ENCODE measurements at regions not wholly inside any gene's neighbourhood (a gene's known extent, or its start where the extent isn't known, plus 50 kb on each side); places are given as distances from the start of the nearest gene placed in this dataset.

DNA sequence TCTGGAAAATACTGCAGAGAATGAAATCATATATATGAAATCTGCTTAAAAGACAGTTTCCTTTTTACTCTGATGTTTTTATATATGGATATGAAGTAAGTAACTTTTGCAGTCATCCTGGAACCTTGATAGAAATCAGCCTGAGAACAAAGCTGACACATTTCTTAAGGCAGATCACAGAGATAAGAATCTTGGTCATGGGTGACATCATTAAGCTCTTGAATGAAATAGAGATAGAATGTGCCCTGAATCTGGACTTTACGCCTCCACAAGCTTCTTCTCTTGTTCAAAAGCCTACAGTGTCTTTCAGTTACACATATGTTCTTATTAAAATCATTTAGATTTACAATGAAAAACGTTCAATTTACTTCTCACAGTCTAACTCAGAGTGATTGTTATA lies 319.1 kb upstream of the CNTNAP2 start (continued):
- TF ChIP-seq, protein P1, sequence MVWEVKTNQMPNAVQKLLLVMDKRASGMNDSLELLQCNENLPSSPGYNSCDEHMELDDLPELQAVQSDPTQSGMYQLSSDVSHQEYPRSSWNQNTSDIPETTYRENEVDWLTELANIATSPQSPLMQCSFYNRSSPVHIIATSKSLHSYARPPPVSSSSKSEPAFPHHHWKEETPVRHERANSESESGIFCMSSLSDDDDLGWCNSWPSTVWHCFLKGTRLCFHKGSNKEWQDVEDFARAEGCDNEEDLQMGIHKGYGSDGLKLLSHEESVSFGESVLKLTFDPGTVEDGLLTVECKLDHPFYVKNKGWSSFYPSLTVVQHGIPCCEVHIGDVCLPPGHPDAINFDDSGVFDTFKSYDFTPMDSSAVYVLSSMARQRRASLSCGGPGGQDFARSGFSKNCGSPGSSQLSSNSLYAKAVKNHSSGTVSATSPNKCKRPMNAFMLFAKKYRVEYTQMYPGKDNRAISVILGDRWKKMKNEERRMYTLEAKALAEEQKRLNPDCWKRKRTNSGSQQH (CRISPR knock-in tag; IDR thresholded peaks at IDR 0.05): no peak
- 0 out of 2 replicates have a peak, but pooled peaks have one; percentile 20 for TF ChIP-seq FOSL1 (tag; conservative IDR thresholded peaks at IDR 0.05)
- TF ChIP-seq ZNF639 (CRISPR knock-in tag; conservative IDR thresholded peaks at IDR 0.05 in 1 of 2, IDR thresholded peaks at IDR 0.05 in 1 of 2): no peak
- TF ChIP-seq ZNF57 (CRISPR knock-in tag; IDR thresholded peaks at IDR 0.05): no peak
- no peak for TF ChIP-seq ZNF76 (CRISPR knock-in tag; IDR thresholded peaks at IDR 0.05; ENCODE audit: borderline replicate concordance)
- TF ChIP-seq JUND (IDR thresholded peaks at IDR 0.05; ENCODE audit: borderline replicate concordance, low read depth, low read length): peak; percentile 53; the same call in 1 of the 2 replicates
- peak; percentile 41; the same call in 2 of the 3 replicates for TF ChIP-seq JUND (tag; IDR thresholded peaks at IDR 0.05; ENCODE audit: borderline replicate concordance, low read depth, low read length)
- TF ChIP-seq MED1 (CRISPR knock-in tag; IDR thresholded peaks at IDR 0.05; ENCODE audit: borderline replicate concordance): no peak
- TF ChIP-seq TEAD4 (IDR thresholded peaks at IDR 0.05; ENCODE audit: low read length): no peak
- no peak for TF ChIP-seq TEAD4 (CRISPR knock-in tag; IDR thresholded peaks at IDR 0.05; ENCODE audit: borderline replicate concordance)
- no peak for TF ChIP-seq CC2D1A (IDR thresholded peaks at IDR 0.05)
- no peak for TF ChIP-seq RBBP5 (IDR thresholded peaks at IDR 0.05; ENCODE audit: borderline replicate concordance, insufficient read depth, low read length, poor library complexity, severe bottlenecking)
- no peak for TF ChIP-seq ZNF668 (CRISPR knock-in tag; IDR thresholded peaks at IDR 0.05)
- TF ChIP-seq WHSC1 (IDR thresholded peaks at IDR 0.05; ENCODE audit: low read length): no peak
- no peak for TF ChIP-seq ZBTB8A (IDR thresholded peaks at IDR 0.05; ENCODE audit: partially characterized antibody)
- TF ChIP-seq CBFA2T2 (conservative IDR thresholded peaks at IDR 0.05): no peak
- no peak for TF ChIP-seq C11orf30 (IDR thresholded peaks at IDR 0.05; ENCODE audit: low read depth)
- TF ChIP-seq DPF2 (IDR thresholded peaks at IDR 0.05): 0 out of 2 replicates have a peak, but pooled peaks have one; percentile 25
- TF ChIP-seq PURB (CRISPR knock-in tag; IDR thresholded peaks at IDR 0.05; ENCODE audit: low read depth): no peak
- TF ChIP-seq, protein P2, sequence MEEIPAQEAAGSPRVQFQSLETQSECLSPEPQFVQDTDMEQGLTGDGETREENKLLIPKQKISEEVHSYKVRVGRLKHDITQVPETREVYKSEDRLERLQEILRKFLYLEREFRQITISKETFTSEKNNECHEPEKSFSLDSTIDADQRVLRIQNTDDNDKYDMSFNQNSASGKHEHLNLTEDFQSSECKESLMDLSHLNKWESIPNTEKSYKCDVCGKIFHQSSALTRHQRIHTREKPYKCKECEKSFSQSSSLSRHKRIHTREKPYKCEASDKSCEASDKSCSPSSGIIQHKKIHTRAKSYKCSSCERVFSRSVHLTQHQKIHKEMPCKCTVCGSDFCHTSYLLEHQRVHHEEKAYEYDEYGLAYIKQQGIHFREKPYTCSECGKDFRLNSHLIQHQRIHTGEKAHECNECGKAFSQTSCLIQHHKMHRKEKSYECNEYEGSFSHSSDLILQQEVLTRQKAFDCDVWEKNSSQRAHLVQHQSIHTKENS (CRISPR knock-in tag; IDR thresholded peaks at IDR 0.05): no peak
- TF ChIP-seq, protein P3, sequence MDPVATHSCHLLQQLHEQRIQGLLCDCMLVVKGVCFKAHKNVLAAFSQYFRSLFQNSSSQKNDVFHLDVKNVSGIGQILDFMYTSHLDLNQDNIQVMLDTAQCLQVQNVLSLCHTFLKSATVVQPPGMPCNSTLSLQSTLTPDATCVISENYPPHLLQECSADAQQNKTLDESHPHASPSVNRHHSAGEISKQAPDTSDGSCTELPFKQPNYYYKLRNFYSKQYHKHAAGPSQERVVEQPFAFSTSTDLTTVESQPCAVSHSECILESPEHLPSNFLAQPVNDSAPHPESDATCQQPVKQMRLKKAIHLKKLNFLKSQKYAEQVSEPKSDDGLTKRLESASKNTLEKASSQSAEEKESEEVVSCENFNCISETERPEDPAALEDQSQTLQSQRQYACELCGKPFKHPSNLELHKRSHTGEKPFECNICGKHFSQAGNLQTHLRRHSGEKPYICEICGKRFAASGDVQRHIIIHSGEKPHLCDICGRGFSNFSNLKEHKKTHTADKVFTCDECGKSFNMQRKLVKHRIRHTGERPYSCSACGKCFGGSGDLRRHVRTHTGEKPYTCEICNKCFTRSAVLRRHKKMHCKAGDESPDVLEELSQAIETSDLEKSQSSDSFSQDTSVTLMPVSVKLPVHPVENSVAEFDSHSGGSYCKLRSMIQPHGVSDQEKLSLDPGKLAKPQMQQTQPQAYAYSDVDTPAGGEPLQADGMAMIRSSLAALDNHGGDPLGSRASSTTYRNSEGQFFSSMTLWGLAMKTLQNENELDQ (CRISPR knock-in tag; IDR thresholded peaks at IDR 0.05; ENCODE audit: borderline replicate concordance): no peak
- no peak for TF ChIP-seq ZNF12 (CRISPR knock-in tag; IDR thresholded peaks at IDR 0.05)
- peak; percentile 16 for TF ChIP-seq MEIS2 (IDR thresholded peaks at IDR 0.05; ENCODE audit: partially characterized antibody)
- no peak for TF ChIP-seq SPI1 (IDR thresholded peaks at IDR 0.05; ENCODE audit: borderline replicate concordance, low read depth, low read length)
- no peak for TF ChIP-seq ETV1 (tag; conservative IDR thresholded peaks at IDR 0.05; ENCODE audit: low read depth)

Data from K562 (cell line).